A673 (cell line): ENCODE measurements at regions not wholly inside any gene's neighbourhood (a gene's known extent, or its start where the extent isn't known, plus 50 kb on each side); places are given as distances from the start of the nearest gene placed in this dataset.

Experiments
- CTCF ChIP-seq: fragments of 300-800, 200-600 bp; sonication (generic); conservative IDR thresholded peaks from 2 replicates; pipeline ENCODE4 v1.5.1; 2017; ENCODE audit warnings: low read depth, mild to moderate bottlenecking, antibody characterized with exemption, low read length, moderate library complexity, mixed read lengths
- EZH2 ChIP-seq: fragments of 200-600 bp; sonication (generic); IDR thresholded peaks from 2 replicates; pipeline ENCODE4 v1.6.1; 2017; ENCODE audit warnings: borderline replicate concordance, low read depth, mild to moderate bottlenecking, mixed read lengths, antibody characterized with exemption, low read length; ENCODE audit not compliant: poor library complexity, severe bottlenecking

- TF ChIP-seq CTCF = no peak
- TF ChIP-seq EZH2 = no peak
Measured at GRCh38 chr14:61179796-61180398, 101.2 kb downstream of the TMEM30B start.
